ENCODE measurements at regions not wholly inside any gene's neighbourhood (a gene's known extent, or its start where the extent isn't known, plus 50 kb on each side); places are given as distances from the start of the nearest gene placed in this dataset.

DNA sequence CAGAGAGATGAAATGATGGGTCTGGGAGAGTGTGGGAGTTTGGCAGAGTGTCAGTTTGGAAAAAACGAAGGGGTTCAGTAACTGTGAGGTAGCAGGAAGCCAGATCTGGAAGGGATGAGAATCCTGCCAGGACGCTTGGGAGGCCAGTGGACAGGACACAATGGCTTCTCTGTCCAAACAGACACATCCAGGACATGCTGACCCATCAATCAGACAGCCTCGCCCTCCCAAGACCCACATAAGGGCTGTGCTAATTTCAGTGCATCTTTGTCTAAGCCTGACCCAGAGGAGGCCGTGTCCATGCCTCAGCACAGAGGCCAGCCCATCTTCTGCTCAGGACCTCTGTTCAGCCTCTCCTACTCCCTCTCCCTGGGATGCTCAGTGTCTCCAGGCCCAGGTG is 576.5 kb upstream of the B3GAT1 start:
- no peak for TF ChIP-seq REPIN1 (CRISPR knock-in tag; IDR thresholded peaks at IDR 0.05; ENCODE audit: borderline replicate concordance, low read depth)
- no peak for TF ChIP-seq PRDM4 (CRISPR knock-in tag; IDR thresholded peaks at IDR 0.05; ENCODE audit: borderline replicate concordance)
- no peak for TF ChIP-seq POLR2A (IDR thresholded peaks at IDR 0.05; ENCODE audit: insufficient read depth in 1 of 2, low read depth in 2 of 2, low read length in 2 of 2)
- TF ChIP-seq ZNF274 (CRISPR knock-in tag; IDR thresholded peaks at IDR 0.05): no peak
- TF ChIP-seq MAFG (CRISPR knock-in tag; IDR thresholded peaks at IDR 0.05): no peak
- TF ChIP-seq, protein P1, sequence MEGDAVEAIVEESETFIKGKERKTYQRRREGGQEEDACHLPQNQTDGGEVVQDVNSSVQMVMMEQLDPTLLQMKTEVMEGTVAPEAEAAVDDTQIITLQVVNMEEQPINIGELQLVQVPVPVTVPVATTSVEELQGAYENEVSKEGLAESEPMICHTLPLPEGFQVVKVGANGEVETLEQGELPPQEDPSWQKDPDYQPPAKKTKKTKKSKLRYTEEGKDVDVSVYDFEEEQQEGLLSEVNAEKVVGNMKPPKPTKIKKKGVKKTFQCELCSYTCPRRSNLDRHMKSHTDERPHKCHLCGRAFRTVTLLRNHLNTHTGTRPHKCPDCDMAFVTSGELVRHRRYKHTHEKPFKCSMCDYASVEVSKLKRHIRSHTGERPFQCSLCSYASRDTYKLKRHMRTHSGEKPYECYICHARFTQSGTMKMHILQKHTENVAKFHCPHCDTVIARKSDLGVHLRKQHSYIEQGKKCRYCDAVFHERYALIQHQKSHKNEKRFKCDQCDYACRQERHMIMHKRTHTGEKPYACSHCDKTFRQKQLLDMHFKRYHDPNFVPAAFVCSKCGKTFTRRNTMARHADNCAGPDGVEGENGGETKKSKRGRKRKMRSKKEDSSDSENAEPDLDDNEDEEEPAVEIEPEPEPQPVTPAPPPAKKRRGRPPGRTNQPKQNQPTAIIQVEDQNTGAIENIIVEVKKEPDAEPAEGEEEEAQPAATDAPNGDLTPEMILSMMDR (CRISPR knock-in tag; IDR thresholded peaks at IDR 0.05): no peak
